HG02943 (cell line): ENCODE measurements at regions not wholly inside any gene's neighbourhood (a gene's known extent, or its start where the extent isn't known, plus 50 kb on each side); places are given as distances from the start of the nearest gene placed in this dataset.

Experiments
- ATAC-seq: cut with Tn5 transposase; IDR thresholded peaks from one replicate; pipeline ENCODE4 v1.9.1; 2021; ENCODE audit warnings: mild to moderate bottlenecking, low read depth, moderate library complexity; ENCODE audit not compliant: unreplicated experiment

GRCh38 chr17:77001487-77001886, 133.3 kb downstream of the MGAT5B start:
- no peak for ATAC-seq

DNA sequence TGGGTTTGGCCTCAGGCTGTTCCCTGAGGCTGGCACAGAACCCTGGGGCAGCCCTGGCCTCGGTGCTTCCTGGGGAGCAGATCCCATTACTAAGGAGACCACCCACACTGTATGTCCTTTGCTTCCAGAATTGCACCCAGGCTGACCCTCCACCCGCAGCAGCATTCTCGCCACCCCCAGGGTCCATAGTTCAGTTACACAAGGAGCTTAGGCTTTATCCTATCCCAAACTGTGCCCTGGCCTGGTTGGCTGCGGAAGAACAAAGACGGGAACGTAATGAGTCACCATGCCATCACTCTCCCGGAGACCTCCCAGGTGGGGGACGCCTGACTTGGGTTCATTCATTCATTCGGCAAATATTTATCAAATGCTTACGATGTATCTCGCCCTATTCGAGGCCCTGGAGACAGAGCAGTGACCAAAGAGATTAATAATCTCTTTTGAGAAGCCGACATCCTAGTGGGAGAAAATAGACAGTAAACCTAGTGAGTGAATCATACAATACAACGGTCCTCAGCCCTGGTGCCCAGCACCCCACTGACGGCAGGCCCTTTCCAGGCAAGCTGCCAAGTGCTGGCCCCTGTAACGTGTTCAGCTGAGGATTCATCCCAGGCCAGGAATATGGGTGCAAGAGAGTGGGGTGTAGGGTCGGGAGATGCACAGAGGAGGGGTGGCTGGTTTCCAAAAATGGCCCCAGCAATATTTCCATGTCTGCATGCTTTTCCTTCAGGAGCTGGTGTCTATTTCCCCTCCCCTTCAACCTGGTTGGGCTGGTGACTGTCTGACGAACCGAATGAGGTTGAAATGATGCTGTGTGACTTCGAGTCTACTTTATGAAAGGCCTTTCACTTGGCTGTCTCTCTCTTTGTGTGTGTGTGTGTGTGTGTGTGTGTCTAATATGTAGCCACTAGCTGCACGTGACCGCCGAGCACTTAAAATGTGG, 134.2 kb downstream of the MGAT5B start:
- no peak for ATAC-seq

GRCh38 chr17:77003699-77004098, 135.5 kb downstream of the MGAT5B start:
- no peak for ATAC-seq

DNA sequence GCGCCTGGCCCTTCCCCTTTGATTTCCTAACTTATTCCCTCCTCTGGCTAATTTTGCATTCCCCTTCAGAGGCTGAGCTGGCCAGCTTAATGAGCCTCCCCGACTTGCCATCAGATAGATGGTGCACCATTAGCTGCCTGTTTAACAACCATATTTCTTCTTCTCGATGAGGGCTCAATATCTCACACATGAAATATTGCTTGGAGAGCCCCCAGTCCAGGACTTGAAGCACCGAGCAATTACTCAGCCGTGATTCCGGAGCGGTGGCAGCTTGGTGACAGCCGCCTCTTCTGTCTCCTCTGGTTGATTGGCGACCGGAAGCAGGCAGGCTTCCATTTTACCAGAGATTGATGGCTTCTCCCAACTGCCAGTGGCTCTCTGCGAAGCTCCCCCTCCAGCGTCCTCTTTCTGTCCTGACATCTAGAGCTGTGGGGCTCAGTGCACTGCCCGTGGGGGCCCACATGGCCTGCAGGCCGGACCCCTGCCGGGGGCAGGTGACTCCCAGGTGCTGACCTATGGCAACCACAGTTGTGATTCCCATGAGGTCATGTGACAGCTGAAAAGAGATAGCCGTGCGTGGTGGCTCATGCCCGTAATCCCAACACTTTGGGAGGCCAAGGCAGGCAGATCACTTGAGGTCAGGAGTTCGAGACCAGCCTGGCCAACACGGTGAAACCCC, 133.7 kb upstream of the SEC14L1 start:
- ATAC-seq: no peak

DNA sequence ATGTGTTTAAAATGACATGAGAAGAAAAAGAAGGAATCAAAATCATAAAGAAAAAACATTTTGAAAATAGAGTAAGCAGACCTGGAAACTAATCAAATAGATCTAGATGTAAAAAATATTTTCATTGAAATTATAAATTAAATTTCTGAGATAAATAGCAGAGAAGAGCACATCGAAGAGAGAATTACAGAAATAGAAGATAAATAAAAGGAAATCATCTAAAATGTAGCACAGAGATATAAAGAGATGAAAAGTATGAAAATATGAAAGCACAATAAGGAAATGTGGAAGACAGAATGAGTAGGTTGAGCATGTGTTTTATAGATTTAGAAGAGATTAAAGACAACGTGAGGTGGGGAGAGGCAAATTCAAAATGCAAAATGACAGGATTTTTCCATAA, 130.9 kb upstream of the SEC14L1 start:
- ATAC-seq: no peak

DNA sequence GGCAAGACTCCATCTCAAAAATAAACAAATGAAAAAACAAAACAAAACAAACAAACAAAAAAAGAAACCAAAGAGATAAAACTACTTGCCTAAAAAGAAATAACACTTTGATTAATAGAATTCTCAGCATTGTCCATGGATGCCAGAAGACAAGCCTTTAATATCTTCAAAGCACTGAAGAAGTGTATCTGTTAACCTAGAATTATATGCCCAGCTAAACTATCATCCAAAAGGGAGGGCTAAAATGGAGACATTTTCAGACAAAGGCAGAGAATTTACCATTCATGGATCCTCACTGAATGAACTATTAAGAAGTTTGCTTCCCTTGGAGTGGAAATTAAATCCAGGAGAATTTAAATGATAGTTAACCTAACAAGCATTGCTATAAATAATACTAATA, 130.1 kb upstream of the SEC14L1 start:
- ATAC-seq: no peak

DNA sequence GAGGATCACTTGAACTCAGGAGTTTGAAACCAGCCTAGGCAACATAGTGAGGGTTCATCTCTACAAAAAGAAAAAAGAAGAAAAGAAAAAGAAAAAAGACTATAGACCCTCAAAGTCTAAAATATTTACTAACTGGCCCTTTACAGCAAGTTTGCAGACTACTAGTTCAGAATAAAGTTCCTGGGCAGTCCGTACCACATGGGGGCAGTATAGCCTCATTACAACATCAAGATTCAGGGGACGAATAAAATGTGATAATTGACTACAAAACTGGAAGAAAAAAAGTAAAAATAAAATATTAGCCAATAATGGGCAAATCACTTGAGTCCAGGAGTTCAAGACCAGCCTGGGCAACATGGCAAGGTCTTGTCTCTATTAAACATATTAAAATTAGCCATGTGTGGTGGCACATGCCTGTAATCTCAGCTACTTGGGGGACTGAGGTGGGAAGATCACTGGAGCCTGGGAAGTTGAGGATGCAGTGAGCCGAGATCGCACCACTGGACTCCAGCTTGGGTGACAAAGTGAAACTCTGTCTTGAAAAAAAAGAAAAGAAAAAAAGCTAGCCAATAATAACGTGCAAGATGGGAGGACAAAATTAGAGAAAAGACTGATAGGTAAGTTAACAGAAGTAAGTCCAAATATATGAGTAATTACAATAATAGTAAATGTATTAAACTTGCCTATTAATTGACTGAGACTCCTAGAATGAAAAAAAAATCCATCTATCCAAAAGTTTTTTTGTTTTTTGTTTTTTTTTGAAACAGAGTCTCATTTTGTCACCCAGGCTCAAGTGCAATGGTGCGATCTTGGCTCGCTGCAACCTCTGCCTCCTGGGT, 129.4 kb upstream of the SEC14L1 start:
- ATAC-seq: no peak

DNA sequence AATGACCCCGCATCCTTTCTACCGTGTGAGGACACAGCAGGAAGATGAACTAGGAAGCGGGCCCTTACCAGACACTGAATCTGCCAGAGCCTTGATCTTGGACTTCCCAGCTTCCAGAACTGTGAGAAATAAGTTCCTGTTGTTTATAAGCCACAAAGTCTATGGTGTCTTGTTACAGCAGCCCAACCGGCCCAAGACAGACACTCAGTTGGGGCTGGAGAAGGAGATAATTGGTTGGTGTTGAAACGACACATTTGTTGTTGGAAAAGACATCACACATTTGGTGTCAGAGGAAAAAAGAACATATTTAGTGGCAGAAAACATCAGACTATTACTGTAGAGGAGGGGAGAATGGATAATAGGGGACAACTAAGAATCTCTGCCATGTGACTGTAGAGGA, 122.3 kb upstream of the SEC14L1 start:
- no peak for ATAC-seq

DNA sequence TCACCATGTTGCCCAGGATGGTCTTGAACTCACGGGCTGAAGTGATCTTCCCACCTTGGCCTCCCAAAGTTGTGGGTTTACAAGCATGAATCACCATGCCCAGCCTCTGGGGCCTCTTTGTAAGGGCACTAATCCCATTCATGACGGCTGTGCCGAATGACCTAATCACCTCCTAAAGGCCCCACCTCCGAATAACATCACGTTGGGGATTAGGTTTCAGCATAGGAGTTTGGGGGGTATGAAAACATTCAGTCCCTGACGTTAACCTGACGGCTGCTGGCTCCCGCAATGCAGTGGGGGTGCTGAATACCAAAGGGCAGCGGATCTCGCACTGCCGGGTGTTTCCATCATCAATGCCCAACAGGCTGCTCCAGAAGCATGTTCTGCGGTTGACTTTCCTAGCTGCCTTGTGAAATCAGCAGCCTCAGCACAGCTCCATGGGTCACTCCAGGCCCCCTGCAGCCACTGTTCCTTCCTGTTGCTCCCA, 120.8 kb upstream of the SEC14L1 start:
- ATAC-seq: no peak

GRCh38 chr17:77020973-77021372, 119.8 kb upstream of the SEC14L1 start:
- ATAC-seq: no peak

GRCh38 chr17:77022766-77023165, 118.0 kb upstream of the SEC14L1 start:
- no peak for ATAC-seq

DNA sequence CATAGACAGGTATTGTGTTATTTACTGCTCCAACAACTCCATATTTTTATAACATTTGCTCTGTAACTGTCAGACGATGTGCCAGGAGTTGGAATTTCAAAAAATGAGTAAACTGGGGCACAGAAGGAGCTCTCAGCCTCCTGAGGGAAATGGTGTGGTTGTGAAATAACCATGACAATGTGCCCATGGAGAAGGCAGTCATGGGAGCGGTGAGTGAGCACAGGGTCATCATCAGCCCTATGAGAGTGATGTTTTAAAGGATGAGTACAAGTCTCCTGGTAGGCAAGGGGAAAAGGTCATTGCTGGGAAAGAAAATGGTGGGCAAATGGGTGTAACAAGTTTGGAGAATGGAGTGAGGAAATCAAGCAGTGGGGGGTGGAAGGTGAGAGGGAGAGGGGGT, 115.0 kb upstream of the SEC14L1 start:
- ATAC-seq: no peak

DNA sequence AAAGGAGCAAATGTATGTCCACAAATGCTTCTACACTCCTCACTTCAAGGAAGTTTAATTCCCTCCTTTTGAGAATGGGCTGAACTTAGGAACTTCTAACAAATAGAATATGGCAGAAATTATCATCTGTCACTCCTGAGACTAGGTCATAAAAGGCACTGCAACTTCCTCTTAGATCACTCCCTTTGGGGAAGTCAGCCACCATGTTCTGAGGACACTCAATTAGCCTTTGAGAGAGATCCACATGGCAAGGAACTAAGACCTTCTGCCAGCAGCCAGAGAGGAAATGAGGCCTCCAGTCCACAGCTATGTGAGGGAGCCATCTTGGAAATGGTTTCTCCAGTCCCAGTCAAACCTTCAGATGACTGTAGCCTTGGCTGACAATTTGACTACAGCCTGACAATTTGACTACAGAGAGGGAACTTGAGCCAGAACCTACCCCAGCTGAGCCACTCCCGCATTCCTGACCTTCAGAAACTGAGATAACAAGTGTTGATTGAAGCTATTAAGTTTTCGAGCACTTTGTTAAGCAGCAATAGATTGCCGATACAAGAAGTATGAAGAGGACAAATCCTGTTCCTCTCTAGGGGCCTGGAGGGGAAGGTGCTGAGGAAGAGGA, 113.4 kb upstream of the SEC14L1 start:
- ATAC-seq: no peak

GRCh38 chr17:77028900-77029299, 111.9 kb upstream of the SEC14L1 start:
- no peak for ATAC-seq

GRCh38 chr17:77032929-77033328, 107.8 kb upstream of the SEC14L1 start:
- ATAC-seq: no peak

GRCh38 chr17:77033892-77034404, 106.8 kb upstream of the SEC14L1 start:
- ATAC-seq: no peak

DNA sequence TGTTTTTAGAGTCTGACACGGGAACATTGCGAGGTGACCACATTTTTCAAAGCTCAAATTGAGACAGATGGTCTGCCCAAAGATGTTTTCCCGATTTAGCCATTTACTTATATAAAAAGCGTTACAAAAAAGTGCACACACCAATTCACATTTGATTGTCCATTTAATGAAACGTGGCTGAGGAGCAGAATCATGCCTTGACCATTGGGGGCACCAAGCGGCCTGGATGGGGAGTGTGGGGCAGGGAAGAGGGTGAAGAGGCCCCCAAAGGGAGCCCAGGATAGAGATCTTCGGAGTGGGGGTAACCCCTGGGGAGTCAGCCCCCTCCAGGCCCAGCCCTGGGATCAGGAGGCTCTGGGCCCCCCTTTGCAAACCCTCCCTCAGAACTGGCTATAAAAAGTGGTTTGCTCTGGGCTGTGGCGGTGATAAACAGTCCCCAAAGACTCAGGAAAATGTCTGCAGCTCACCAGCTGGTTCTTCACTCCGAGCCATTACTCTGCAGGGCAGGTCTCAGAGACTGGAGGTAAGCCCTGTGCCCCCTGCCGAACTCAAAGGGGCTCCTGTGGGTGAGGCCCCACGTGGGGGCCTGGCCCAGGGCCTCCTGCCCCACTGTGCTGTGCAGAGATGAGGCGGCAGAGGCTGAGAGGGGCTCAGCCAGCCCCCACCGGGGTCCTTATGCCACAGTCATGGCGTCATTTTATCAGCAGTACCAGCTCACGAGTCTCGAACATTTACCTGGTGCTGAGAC, 105.9 kb upstream of the SEC14L1 start:
- no peak for ATAC-seq

DNA sequence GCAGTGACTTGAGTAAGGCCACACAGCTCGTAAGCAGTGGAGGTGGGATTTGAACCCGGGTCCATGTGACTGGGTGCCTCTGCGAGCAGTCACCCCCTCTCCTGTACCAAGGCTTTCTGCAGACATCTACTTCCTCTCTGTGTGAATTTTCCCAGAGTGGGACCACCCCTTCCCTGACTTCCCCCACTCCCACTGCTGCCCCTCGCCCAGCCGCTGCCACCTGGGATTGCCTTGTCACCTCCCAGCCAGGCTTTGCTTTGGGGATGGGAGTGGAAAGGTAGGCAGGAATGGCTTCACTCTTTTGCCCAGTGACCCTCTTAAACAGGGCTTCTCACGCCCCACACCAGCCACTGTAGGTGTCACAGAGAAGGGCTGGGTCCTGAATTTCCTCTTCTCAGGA, 105.2 kb upstream of the SEC14L1 start:
- no peak for ATAC-seq

- no peak for ATAC-seq
Observed at GRCh38 chr17:77036136-77036840, 104.5 kb upstream of the SEC14L1 start.
